MCF 10A (cell line): ENCODE measurements at regions not wholly inside any gene's neighbourhood (a gene's known extent, or its start where the extent isn't known, plus 50 kb on each side); places are given as distances from the start of the nearest gene placed in this dataset.

Experiments used
- BruUV-seq: library from RNA; stranded (reverse); fragments of 400-500 nt; replicated peaks from 2 replicates; lab custom pipeline; 2021; lab: Mats Ljungman, UMichigan
- CTCF ChIA-PET: fragments of 300-600 bp; sonication (Branson Sonifier 250); formaldehyde crosslinking; extraction: SDS; loops from one replicate; lab custom pipeline; 2021; ENCODE audit warnings: antibody characterized with exemption, inconsistent platforms; lab: Yijun Ruan, JAX
- POLR2A ChIA-PET: fragments of 300-600, 350-650 bp; sonication (Branson Sonifier 250); formaldehyde crosslinking; extraction: SDS; loops from one replicate; lab custom pipeline; 2020; ENCODE audit warnings: antibody characterized with exemption, inconsistent platforms; lab: Yijun Ruan, JAX
- DNase-seq: peaks from one replicate; pipeline ENCODE4 v3.0.0-alpha.2; 2018; ENCODE audit not compliant: unreplicated experiment
- H3K27ac Mint-ChIP-seq: one replicate; pipeline ENCODE4 v1.8.0; 2022; ENCODE audit warnings: mild to moderate bottlenecking, low read depth, mixed read lengths; ENCODE audit not compliant: unreplicated experiment
- H3K27me3 Mint-ChIP-seq: one replicate; pipeline ENCODE4 v1.8.0; 2022; ENCODE audit warnings: mixed read lengths; ENCODE audit not compliant: insufficient read depth, unreplicated experiment
- H3K36me3 Mint-ChIP-seq: one replicate; pipeline ENCODE4 v1.8.0; 2022; ENCODE audit warnings: mild to moderate bottlenecking, moderate library complexity, mixed read lengths; ENCODE audit not compliant: insufficient read depth, unreplicated experiment
- H3K4me1 Mint-ChIP-seq: one replicate; pipeline ENCODE4 v1.8.0; 2022; ENCODE audit warnings: mixed read lengths; ENCODE audit not compliant: insufficient read depth, unreplicated experiment
- H3K4me3 Mint-ChIP-seq: one replicate; pipeline ENCODE4 v1.8.0; 2022; ENCODE audit warnings: mild to moderate bottlenecking, moderate library complexity, mixed read lengths; ENCODE audit not compliant: unreplicated experiment
- H3K9me3 Mint-ChIP-seq: one replicate; pipeline ENCODE4 v1.8.0; 2022; ENCODE audit warnings: mixed read lengths; ENCODE audit not compliant: unreplicated experiment
- intact Hi-C: fragments of 100-400 bp; cut with micrococcal nuclease; formaldehyde crosslinking; loops from 2 replicates; pipeline ENCODE4 v1.14.1; 2022
- TF ChIP-seq, protein P1 (sequence below): fragments of 200-600 bp; IDR thresholded peaks from one replicate; pipeline ENCODE4 v1.8.0; 2022; ENCODE audit warnings: antibody characterized with exemption, mild to moderate bottlenecking; ENCODE audit not compliant: unreplicated experiment

DNA sequence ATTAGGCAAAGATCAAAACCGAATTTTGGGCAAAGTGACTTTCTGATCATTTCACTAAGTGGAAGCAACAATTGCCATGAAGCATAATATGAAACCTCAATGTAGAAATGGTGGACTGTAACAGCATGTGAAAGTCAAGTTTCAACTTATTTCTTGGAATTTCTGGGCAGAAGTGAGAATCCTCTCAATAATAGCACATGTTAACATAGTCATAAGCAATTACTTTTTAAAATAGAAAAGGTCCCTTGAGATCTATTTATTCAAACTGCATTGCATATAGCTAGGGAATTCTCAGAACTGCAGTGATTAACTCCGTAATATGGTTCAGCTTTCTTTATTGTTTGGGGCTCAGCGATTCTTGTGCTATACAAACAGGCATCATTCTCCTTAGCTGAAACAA lies 136.7 kb upstream of the ATP2B1 start:
- BruUV-seq: no TSS peak
- Mint-ChIP-seq H3K9me3 (peaks cover 8% of the 10 kb centered on the region), H3K27ac (no peak overlapping the region), H3K36me3 (no peaks in the 10 kb centered on the region), H3K27me3 (no peaks in the 10 kb centered on the region), H3K4me1 (peaks cover 9% of the 10 kb centered on the region), H3K4me3 (no peak overlapping the region)
- TF ChIP-seq, protein P1, sequence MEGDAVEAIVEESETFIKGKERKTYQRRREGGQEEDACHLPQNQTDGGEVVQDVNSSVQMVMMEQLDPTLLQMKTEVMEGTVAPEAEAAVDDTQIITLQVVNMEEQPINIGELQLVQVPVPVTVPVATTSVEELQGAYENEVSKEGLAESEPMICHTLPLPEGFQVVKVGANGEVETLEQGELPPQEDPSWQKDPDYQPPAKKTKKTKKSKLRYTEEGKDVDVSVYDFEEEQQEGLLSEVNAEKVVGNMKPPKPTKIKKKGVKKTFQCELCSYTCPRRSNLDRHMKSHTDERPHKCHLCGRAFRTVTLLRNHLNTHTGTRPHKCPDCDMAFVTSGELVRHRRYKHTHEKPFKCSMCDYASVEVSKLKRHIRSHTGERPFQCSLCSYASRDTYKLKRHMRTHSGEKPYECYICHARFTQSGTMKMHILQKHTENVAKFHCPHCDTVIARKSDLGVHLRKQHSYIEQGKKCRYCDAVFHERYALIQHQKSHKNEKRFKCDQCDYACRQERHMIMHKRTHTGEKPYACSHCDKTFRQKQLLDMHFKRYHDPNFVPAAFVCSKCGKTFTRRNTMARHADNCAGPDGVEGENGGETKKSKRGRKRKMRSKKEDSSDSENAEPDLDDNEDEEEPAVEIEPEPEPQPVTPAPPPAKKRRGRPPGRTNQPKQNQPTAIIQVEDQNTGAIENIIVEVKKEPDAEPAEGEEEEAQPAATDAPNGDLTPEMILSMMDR: no peak
- ChIA-PET CTCF (no interaction called here), POLR2A (interaction anchor here (0.6 kb wide), 1 partner anchor 347 kb away, joined by 4 read pairs; no protein-coding TSS in a partner anchor)
- DNase-seq: no peak
- intact Hi-C loops: no loop called here

DNA sequence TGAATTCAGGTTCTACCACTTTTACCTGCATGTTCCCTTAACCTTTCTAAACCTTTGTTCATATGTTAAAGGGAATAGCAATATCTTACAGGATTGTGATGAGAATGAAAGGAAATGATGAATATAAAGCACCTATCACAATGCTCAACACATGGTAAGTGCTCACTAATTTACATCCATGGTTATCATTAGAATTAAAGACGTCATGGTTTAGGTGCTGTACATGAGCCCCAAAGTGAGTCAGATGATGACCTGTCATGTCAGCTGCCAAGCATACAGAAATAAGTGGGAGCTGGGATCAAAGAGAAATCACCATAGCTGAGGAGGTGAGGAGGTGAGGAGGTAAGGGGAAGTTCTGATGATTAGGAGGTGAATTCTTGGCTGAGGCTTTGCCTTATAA lies 135.9 kb upstream of the ATP2B1 start:
- TF ChIP-seq, protein P1: no peak
- intact Hi-C loops: no loop called here
- H3K4me1 Mint-ChIP-seq: peaks cover 12% of the 10 kb centered on the region
- no peaks in the 10 kb centered on the region for H3K36me3 Mint-ChIP-seq
- peak; percentile 2 for DNase-seq
- CTCF ChIA-PET: no interaction called here
- H3K27ac Mint-ChIP-seq: no peak overlapping the region
- no peaks in the 10 kb centered on the region for H3K27me3 Mint-ChIP-seq
- POLR2A ChIA-PET: no interaction called here
- no peak overlapping the region for H3K4me3 Mint-ChIP-seq
- H3K9me3 Mint-ChIP-seq: peaks cover 8% of the 10 kb centered on the region
- no TSS peak for BruUV-seq

DNA sequence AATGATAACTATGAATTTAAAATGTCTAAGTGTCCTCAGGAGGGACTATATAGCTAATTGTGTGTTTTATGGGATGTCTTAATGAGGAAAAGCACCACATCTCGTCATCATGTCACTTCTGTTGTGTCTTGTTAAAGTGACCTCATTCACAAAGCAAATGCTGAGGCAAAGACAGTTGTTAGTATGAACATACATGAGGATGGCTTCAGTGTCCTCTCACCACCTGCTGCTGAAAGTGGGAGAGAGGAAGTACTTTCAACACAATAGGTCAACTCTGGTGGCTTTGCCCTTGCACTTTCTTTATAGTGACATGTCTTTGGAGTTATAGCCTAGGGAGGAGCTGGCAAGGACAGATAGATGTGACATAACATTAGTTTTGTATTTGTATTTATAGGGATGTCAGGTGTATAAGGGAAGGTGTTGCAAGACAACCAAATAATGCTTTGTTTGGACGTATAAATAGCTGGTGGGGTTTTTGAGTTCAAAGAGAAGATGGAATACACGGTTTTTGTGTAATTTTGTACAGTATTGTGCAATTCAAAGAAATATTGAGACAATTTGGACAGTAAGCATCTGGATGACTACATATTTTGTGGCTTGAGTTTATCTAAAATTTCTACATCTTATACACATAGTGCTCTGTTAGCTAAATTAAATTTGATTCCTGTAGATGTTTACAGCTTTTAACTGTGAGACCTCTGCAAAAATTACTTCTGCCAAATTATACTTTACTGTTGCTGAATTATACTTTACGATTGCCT lies 131.7 kb upstream of the ATP2B1 start:
- no TSS peak for BruUV-seq
- Mint-ChIP-seq H3K36me3 (no peaks in the 10 kb centered on the region), H3K27ac (no peak overlapping the region), H3K4me3 (no peak overlapping the region), H3K4me1 (peaks cover 6% of the 10 kb centered on the region), H3K9me3 (no peaks in the 10 kb centered on the region), H3K27me3 (no peaks in the 10 kb centered on the region)
- intact Hi-C loops: no loop called here
- ChIA-PET CTCF (interaction anchor here (0.6 to 1.3 kb wide), 4 partner anchors 112 to 1288 kb away, joined by 3 to 4 read pairs (median 3); no protein-coding TSS in a partner anchor), POLR2A (interaction anchor here (0.6 to 1.7 kb wide), 2 partner anchors 23 to 91 kb away, joined by 4 read pairs; no protein-coding TSS in a partner anchor)
- TF ChIP-seq, protein P1: no peak
- no peak for DNase-seq

DNA sequence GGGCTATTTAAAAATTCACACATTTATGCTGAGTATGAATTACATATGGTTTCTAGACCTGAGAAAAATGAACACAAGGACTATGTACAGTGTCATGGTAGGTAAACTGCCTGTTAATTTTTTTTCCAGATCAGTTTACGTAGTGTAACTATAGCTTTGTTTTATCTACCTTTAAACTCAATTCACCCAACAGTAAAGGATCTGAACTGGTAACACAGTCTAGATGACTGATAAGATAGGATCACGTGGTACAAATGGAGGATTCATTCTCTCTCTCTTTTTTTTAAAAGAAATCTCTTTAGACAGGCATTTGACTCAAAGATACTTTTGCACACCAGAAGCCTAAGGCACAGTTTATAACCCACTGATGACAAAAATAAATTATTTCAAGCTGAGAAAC lies 130.8 kb upstream of the ATP2B1 start:
- Mint-ChIP-seq H3K36me3 (no peaks in the 10 kb centered on the region), H3K4me3 (no peak overlapping the region), H3K27ac (no peak overlapping the region), H3K4me1 (peaks cover 6% of the 10 kb centered on the region), H3K9me3 (no peaks in the 10 kb centered on the region), H3K27me3 (no peaks in the 10 kb centered on the region)
- ChIA-PET POLR2A (interaction anchor here (0.5 kb wide), 1 partner anchor 104 kb away, joined by 3 read pairs; no protein-coding TSS in a partner anchor), CTCF (interaction anchor here (0.6 to 1.3 kb wide), 3 partner anchors 113 to 296 kb away, joined by 3 to 4 read pairs (median 3); no protein-coding TSS in a partner anchor)
- no TSS peak for BruUV-seq
- no peak for DNase-seq
- TF ChIP-seq, protein P1: no peak
- intact Hi-C loops: no loop called here
